HEK293T (cell line): ENCODE measurements at regions not wholly inside any gene's neighbourhood (a gene's known extent, or its start where the extent isn't known, plus 50 kb on each side); places are given as distances from the start of the nearest gene placed in this dataset.

Experiments used
- HDGF ChIP-seq: fragments of 450-650 bp; IDR thresholded peaks from 2 replicates; pipeline ENCODE4 v1.6.1; 2017; ENCODE audit warnings: antibody characterized with exemption, borderline replicate concordance
- ZNF384 ChIP-seq: fragments of 450-650 bp; IDR thresholded peaks from 2 replicates; pipeline ENCODE4 v1.6.1; 2016

DNA sequence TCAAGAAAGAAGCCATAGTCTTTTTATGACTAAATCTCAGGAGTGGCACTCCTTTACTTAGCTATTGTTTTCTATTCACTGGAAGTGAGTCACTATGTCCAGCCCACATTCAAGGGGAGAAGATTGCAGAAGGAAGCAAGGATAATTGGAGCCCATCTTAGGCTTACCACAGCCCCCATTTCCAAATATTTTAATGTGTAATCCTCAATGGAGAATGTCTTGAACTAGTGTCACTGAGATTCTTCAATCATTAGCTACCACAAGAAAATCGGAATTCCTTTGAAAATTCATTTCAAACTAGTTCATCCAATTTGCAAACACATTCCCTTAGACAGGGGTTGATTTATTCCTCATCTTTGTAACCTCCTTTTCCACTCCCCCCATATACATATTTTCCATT lies 84.7 kb downstream of the DLEU7 start:
- TF ChIP-seq HDGF (no peak), ZNF384 (no peak)
